Tongue (tissue), 1 donor: ENCODE measurements at regions not wholly inside any gene's neighbourhood (a gene's known extent, or its start where the extent isn't known, plus 50 kb on each side); places are given as distances from the start of the nearest gene placed in this dataset.
"Not testable (repeated sequence)": the region's sequence is repeated elsewhere in the genome, so short reads cannot be mapped to it uniquely, and the experiment has no call there.

Experiments
- DNase-seq: peaks from one replicate; pipeline ENCODE4 v3.0.0-alpha.2; 2015

DNA sequence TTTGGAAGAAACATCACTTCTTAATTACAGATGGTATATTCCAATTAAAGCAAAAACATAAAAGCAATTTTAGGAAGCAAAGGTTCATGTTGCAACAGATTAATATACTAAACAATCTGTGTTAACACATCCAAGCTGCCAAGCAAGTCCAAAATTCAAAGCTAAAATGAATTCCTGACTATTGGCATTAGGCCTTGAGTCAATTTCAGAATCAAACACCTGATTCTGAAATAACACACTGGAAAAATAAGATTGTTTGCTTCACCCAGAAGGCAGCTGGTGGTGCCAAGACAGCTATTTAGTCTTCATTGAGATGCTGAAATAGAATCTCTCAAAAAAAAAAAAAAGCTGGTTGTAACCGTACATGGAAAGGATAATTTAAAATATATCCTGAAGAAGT, 465.6 kb downstream of the SOCS6 start:
- no peak for DNase-seq

DNA sequence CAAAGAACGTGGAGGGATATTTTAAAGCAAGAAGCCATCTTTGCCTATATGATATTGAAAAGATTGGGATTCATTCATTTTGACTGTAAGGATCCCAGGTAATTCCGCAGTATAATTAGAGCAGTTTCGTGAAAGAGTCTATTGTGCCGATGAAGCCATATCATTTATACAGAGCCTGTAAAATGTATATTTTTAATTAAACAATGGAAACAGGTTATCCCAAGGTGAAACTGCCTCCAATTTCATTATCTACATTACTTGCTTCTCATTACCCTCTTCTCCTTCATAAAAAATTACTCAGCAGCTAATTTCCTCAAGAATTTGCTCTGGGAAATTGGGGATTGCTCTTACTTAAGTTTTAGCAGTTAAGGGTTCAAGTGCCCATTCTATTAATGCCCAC, 444.1 kb downstream of the SOCS6 start:
- no peak for DNase-seq

- DNase-seq: no peak
Observed at GRCh38 chr18:70732188-70732587, 443.3 kb downstream of the SOCS6 start.

GRCh38 chr18:70720607-70721006, 431.8 kb downstream of the SOCS6 start:
- DNase-seq: no peak

GRCh38 chr18:70709720-70710119, 420.9 kb downstream of the SOCS6 start:
- DNase-seq: no peak

DNA sequence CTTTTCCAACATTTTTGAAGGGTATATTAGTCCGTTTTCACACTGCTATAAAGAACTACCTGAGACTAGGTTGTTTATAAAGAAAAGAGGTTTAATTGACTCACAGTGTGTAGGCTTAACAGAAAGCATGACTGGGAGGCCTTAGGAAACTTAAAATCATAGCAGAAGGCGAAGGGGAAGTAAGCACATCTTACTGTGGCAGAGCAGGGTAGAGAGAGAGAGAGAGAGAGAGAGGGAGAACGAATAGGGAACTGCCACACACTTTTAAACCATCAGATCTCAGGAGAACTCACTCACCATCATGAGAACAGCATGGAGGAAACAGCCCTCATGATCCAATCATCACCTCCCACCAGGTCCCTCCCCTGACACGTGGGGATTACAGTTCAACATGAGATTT, 420.3 kb downstream of the SOCS6 start:
- DNase-seq: no peak

GRCh38 chr18:70705831-70706416, 417.1 kb downstream of the SOCS6 start:
- no peak for DNase-seq

DNA sequence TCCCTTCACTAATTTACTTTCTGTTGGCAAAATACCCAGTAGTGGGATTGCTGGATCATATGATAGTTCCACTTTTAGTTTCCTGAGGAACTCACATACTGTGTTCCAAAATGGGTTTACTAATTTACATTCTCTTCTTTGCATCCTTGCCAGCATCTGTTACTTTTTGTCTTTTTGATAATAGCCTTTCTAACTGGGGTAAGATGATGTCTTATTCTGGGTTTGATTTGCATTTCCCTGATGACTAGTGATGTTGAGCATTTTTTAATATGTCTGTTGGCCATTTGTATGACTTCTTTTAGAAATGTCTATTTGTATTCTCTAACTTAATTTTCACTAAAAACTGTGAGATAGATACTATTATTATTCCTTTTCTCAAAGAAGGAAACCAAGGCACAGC, 411.7 kb downstream of the SOCS6 start:
- no peak for DNase-seq

DNA sequence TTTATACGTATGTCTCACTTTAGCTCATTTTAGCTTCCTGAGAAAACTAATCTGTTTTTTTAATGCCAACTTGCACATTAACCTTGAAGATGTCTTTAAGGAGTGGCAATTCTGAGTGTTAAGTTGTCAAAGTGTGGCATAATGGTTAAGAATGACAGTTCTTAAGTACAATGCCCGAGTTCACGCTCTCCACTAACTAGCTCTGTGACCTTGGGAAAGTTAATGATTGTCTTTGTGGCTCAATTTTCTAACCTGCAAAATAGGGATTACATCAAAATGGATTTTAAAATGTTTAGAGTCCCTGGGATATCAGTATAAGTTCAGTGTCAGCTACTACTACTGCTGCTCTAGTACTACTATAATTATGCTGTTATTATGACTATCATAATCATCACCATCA, 409.7 kb downstream of the SOCS6 start:
- no peak for DNase-seq

GRCh38 chr18:70693246-70693645, 404.4 kb downstream of the SOCS6 start:
- DNase-seq: no peak

- DNase-seq: not testable (repeated sequence)
Observed at GRCh38 chr18:70689765-70690164, 400.9 kb downstream of the SOCS6 start.

DNA sequence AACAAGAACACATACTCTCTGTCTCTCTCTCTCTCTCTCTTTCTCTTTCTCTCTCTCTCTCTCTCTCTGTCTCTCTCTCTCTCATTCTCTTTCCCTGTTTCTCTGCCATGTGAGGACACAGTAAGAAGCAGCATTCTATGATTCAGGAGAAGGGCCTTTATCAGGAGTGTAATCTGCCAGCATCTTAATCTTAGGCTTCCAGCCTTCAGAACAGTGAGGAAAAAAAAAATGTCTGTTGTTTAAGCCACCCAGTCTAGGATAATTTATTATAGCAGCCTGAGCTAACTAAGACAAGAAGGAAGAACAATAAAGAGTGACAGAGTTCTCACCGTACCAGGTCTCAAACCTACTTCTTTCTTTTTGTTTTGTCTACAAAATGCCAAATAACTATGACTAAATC, 399.4 kb downstream of the SOCS6 start:
- no peak for DNase-seq

- no peak for DNase-seq
Observed at GRCh38 chr18:70684821-70685220, 396.0 kb downstream of the SOCS6 start.

DNA sequence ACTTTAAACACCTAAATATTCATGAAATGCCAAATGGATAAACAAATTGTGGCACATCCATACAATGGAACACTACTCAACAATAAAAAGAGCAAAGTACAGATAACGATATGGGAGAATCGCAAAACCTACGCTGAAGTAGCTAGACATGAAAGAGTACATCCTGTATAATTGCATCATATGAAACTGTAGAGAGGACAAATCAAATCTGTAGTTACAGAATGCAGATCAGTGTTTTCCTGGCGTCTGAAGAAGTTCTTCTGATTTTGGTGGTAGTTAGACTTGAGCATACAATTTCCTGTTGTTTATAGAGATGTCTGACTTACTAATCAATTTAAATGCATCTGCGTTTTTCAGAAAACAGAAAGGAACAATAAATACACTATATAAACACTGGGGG, 394.4 kb downstream of the SOCS6 start:
- DNase-seq: no peak

- no peak for DNase-seq
Observed at GRCh38 chr18:70674896-70675295, 386.1 kb downstream of the SOCS6 start.

- DNase-seq: no peak
Observed at GRCh38 chr18:70673831-70674230, 385.0 kb downstream of the SOCS6 start.

GRCh38 chr18:70672581-70672980, 383.7 kb downstream of the SOCS6 start:
- no peak for DNase-seq

DNA sequence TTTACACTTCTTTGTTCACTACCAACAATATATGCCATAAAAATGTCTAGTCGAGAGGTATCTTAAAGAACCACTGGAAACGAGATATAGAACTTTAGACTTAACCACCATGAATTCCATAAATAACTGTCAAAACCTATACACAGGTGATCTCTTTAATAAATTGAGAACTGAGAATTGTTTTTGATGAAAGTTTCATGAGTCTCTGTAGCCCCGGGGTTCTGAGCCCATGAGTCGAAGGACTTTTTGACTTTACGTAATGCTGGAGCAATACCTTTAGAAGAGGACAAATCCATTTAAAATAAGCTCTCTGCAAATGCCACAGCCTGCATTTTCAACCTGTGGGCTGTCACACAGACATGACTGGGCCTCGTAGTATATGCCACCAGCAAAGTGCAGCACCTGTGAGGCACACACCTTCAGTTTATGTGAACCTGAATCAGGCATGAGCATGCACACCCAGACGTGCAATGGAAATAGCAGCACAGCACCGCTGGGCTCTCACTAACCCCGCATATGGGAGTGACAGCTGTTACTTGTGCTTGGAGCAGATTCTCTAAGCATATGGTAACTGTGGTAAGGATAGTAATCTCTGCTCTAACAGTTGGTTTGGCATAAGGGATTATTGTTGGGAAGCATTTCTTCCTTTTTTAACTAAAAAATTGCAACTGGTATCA, 383.2 kb downstream of the SOCS6 start:
- no peak for DNase-seq

GRCh38 chr18:70666936-70667335, 378.1 kb downstream of the SOCS6 start:
- no peak for DNase-seq

DNA sequence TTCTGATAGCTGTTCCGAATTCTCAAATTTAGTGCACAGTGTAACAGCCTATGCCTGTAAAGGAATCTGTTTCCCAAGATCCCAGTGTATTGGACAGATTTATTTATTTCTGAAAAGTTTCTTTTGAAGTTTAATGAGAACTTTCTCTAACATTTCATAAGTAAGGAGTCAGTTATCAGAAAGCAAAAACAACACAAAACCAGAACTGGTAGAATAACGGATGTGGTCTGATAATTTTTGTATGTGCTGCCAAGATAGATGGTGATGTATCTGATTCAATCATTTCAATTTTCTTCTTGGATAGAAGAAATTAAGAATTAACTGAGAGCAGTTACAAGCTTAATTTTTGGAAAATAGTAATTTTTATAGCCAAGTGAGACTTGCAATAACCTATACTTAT, 374.3 kb downstream of the SOCS6 start:
- DNase-seq: no peak

DNA sequence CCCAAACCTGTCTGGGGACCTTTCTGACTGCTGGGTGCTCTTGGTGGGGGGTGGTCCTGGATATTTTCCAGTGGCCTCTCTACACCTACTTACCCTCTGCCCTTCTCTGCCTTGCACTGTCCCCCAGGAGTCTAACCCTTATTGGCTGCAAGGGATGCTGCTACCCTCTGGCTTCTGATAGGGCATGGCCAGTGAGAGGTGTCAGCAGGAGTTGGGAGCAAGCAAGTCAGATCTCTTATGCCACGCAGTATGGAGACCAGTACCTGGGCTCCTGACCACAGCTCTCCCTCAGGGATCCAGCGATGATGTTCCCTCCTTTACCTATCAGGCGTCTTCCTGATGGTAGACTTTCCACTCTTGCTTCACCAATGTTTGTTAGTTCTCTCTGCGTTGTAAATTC, 373.7 kb downstream of the SOCS6 start:
- no peak for DNase-seq

- no peak for DNase-seq
Observed at GRCh38 chr18:70659036-70659925, 370.4 kb downstream of the SOCS6 start.

DNA sequence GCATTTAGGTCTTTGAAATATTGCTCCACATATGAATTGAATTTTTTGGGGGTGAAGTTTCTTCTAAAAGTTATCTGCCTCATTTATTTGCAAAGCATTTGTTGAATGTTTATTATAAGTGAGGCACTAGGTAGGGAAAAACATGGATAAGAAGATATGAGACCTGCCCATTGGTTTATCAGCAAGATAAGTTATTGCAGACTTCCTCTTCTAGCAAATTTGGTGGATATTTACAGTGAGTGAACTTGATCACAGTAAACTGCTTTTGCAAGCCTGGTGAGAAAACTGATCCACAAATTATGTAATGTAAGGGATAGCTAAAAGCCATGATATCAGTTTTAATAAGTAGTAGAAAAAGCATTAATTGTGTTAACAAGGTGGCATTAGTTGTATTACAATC, 364.8 kb downstream of the SOCS6 start:
- no peak for DNase-seq

DNA sequence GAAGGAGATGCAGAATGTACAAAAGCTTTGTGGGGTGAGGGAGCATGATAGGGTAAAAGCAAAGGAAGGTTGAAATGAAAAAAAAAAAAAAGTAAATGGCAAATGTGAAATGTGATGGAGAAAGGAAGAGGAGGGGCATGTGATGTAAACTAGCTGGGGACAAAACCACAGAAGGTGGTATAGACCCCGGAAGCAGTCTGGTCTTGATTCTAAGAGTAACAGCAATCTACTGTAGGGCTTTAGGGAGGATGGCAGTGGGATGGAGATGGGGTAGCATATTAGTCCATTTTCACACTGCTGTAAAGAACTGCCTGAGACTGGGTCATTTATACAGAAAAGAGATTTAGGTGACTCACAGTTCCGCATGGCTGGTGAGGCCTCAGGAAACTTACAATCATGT, 362.0 kb downstream of the SOCS6 start:
- DNase-seq: no peak
